MM.1S (cell line): ENCODE measurements at regions not wholly inside any gene's neighbourhood (a gene's known extent, or its start where the extent isn't known, plus 50 kb on each side); places are given as distances from the start of the nearest gene placed in this dataset.

Experiments
- EZH2 ChIP-seq: fragments of 300-600 bp; sonication (generic); optimal IDR thresholded peaks from 2 replicates; pipeline ENCODE3; 2017; ENCODE audit warnings: low read depth, mild to moderate bottlenecking, antibody characterized with exemption, low read length, mixed read lengths
- EZH2phosphoT487 ChIP-seq: fragments of 300-600 bp; sonication (generic); IDR thresholded peaks from 2 replicates; pipeline ENCODE4 v1.6.1; 2018; ENCODE audit warnings: antibody characterized with exemption, low read length
- TF ChIP-seq, protein P1 (sequence below): fragments of 300-600 bp; sonication (generic); IDR thresholded peaks from 2 replicates; pipeline ENCODE4 v1.5.1; 2016; ENCODE audit warnings: antibody characterized with exemption, low read length, mixed read lengths

DNA sequence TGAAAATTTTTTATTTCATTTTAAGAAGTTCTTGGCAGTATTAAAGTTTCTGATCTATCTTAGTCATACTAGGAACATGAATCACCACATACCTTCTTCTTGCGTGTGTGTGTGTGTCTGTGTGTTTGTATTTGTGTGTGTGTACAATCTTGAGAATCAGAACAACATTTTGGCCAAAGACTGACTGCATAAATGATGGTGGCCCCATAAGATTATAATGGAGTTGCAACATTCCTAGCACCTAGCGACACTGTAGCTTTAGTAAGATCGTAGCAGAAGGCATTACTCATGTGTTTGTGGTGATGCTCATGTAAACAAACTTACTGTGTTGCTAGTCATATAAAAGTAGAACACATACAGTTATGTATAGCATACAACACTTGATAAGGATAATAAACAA is 205.4 kb downstream of the FAM76B start:
- TF ChIP-seq, protein P1, sequence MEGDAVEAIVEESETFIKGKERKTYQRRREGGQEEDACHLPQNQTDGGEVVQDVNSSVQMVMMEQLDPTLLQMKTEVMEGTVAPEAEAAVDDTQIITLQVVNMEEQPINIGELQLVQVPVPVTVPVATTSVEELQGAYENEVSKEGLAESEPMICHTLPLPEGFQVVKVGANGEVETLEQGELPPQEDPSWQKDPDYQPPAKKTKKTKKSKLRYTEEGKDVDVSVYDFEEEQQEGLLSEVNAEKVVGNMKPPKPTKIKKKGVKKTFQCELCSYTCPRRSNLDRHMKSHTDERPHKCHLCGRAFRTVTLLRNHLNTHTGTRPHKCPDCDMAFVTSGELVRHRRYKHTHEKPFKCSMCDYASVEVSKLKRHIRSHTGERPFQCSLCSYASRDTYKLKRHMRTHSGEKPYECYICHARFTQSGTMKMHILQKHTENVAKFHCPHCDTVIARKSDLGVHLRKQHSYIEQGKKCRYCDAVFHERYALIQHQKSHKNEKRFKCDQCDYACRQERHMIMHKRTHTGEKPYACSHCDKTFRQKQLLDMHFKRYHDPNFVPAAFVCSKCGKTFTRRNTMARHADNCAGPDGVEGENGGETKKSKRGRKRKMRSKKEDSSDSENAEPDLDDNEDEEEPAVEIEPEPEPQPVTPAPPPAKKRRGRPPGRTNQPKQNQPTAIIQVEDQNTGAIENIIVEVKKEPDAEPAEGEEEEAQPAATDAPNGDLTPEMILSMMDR: no peak
- no peak for TF ChIP-seq EZH2
- no peak for TF ChIP-seq EZH2phosphoT487
